Nephron progenitor cell (in vitro differentiated cells): ENCODE measurements at regions not wholly inside any gene's neighbourhood (a gene's known extent, or its start where the extent isn't known, plus 50 kb on each side); places are given as distances from the start of the nearest gene placed in this dataset.

ENCODE experiments used
- DNase-seq: peaks from one replicate; pipeline ENCODE4 v3.0.0; 2021
- H3K27ac Mint-ChIP-seq: 2 replicates; pipeline ENCODE4 v1.8.0; 2021; ENCODE audit warnings: mild to moderate bottlenecking, moderate library complexity, mixed read lengths
- H3K27me3 Mint-ChIP-seq: 2 replicates; pipeline ENCODE4 v1.8.0; 2021; ENCODE audit warnings: mild to moderate bottlenecking, low read depth, mixed read lengths; ENCODE audit not compliant: poor library complexity
- H3K36me3 Mint-ChIP-seq: 2 replicates; pipeline ENCODE4 v1.8.0; 2021; ENCODE audit warnings: low read depth, mixed read lengths
- H3K4me1 Mint-ChIP-seq: 2 replicates; pipeline ENCODE4 v1.8.0; 2021; ENCODE audit warnings: mixed read lengths
- H3K4me3 Mint-ChIP-seq: 2 replicates; pipeline ENCODE4 v1.8.0; 2021; ENCODE audit warnings: mild to moderate bottlenecking, moderate library complexity, mixed read lengths
- H3K9me3 Mint-ChIP-seq: 2 replicates; pipeline ENCODE4 v1.8.0; 2021; ENCODE audit warnings: mild to moderate bottlenecking, moderate library complexity, mixed read lengths
- TF ChIP-seq, protein P1 (sequence below): fragments of 200-600 bp; sonication (generic); IDR thresholded peaks from 2 replicates; pipeline ENCODE4 v1.5.0; 2021; ENCODE audit warnings: antibody characterized with exemption

DNA sequence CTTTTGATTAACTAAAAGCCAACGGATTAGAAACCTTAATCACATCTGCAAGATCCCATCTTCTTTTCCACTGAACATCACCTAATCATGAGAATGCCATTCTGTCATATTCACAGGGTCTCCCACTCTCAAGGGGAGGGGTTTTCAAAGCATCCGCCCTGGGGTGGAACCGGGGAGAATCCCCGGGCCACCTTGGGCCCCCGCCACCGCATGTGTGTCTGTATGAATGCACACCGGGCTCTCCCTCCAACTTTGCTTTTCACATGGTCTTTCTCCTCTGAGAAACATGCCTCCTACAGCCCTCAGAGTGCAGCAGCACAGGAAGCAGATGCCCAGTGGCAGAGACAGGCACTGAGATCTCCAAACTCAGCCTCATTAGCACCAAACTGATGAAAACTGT is 233.2 kb upstream of the PPP2R2D start:
- H3K9me3 Mint-ChIP-seq = peaks cover 34% of the 10 kb centered on the region
- no peaks in the 10 kb centered on the region for H3K4me1 Mint-ChIP-seq
- peaks cover 7% of the 10 kb centered on the region for H3K36me3 Mint-ChIP-seq
- TF ChIP-seq, protein P1, sequence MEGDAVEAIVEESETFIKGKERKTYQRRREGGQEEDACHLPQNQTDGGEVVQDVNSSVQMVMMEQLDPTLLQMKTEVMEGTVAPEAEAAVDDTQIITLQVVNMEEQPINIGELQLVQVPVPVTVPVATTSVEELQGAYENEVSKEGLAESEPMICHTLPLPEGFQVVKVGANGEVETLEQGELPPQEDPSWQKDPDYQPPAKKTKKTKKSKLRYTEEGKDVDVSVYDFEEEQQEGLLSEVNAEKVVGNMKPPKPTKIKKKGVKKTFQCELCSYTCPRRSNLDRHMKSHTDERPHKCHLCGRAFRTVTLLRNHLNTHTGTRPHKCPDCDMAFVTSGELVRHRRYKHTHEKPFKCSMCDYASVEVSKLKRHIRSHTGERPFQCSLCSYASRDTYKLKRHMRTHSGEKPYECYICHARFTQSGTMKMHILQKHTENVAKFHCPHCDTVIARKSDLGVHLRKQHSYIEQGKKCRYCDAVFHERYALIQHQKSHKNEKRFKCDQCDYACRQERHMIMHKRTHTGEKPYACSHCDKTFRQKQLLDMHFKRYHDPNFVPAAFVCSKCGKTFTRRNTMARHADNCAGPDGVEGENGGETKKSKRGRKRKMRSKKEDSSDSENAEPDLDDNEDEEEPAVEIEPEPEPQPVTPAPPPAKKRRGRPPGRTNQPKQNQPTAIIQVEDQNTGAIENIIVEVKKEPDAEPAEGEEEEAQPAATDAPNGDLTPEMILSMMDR = no peak
- H3K27me3 Mint-ChIP-seq = peaks cover 12% of the 10 kb centered on the region
- H3K4me3 Mint-ChIP-seq = no peak overlapping the region
- DNase-seq = no peak
- no peak overlapping the region for H3K27ac Mint-ChIP-seq

DNA sequence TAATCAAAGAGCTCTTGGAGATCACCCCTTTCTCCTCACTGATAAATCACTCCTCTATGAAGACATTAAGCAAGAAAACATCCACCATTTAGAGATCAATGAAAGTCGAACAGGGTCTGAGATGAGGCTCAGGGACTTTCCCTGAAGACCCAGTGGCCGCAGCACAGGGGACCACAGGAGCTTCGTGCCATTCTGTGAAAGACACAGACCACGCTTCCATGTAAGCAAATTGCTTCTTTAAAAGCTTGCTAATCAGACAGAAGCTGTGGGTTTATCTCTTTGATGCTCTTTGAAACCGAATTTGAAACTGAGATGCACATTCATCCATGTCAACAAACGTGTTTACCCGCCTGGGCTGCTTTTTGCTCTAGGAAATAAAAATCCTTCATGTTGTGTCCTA is 231.9 kb upstream of the PPP2R2D start:
- Mint-ChIP-seq H3K27me3 (peaks cover 9% of the 10 kb centered on the region), H3K36me3 (peaks cover 7% of the 10 kb centered on the region), H3K4me3 (no peak overlapping the region), H3K4me1 (no peaks in the 10 kb centered on the region), H3K9me3 (peaks cover 40% of the 10 kb centered on the region), H3K27ac (no peak overlapping the region)
- TF ChIP-seq, protein P1 = no peak
- no peak for DNase-seq

DNA sequence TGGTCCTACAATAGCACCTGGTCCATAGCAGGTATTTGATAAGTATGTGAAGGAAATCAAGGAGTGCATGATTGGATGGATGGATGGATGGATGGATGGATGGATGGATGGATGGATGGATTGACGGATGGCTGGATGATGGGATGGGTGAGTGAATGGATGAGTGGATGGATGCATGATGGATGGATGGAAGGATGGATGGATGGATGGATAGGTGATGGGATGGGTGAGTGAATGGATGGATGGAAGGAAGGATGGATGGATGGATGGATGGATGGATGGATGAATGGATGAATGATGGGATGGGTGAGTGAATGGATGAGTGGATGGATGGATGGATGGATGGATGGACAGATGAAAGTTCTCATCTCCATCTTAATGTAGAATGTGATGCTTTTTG is 231.0 kb upstream of the PPP2R2D start:
- Mint-ChIP-seq H3K36me3 (peaks cover 7% of the 10 kb centered on the region), H3K4me3 (no peak overlapping the region), H3K4me1 (peaks cover 2% of the 10 kb centered on the region), H3K27ac (no peak overlapping the region), H3K9me3 (peaks cover 36% of the 10 kb centered on the region), H3K27me3 (peaks cover 9% of the 10 kb centered on the region)
- TF ChIP-seq, protein P1 = no peak
- no peak for DNase-seq

DNA sequence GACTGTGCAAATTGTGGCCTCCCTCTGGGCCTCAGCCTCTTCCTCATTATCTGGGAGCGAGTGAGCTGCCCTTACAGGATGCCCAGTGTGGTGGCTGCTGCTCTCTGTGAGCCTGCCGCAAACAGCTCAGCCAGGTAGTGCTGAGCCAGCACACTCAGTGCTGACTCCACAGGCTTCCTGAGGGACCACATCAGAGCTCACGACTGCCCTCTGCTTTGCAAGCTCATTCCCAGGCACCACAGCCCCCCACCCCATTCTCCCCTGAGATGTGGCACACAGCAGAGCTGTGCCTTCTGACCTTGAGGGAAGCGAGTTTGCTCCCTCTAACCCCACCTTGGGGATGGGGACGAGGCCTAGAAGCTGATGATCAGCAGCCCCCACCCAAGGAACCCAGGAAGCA is 230.5 kb upstream of the PPP2R2D start:
- TF ChIP-seq, protein P1 = no peak
- Mint-ChIP-seq H3K4me3 (no peak overlapping the region), H3K27me3 (peaks cover 9% of the 10 kb centered on the region), H3K27ac (no peak overlapping the region), H3K4me1 (peaks cover 7% of the 10 kb centered on the region), H3K36me3 (peaks cover 7% of the 10 kb centered on the region), H3K9me3 (peaks cover 33% of the 10 kb centered on the region)
- no peak for DNase-seq

DNA sequence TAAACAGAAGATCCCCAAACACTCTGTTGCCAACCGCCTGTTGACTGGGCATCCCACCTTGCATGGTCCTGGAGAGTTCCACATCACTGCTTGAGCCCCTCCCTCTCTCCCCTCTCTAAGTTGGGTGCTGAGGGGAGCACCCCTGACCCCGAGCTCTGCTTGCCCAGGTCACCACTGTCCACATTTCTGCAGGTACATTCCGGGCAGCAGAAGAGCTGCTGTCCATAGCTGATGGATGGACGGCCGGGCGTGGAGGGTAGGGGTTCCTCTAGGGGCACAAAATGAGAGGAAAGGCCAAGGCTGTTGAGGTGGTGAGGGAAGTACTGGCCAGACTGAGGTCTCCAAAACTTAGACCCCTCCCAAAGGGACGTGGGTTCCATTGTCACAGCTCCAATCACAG is 227.4 kb upstream of the PPP2R2D start:
- H3K4me3 Mint-ChIP-seq = no peak overlapping the region
- DNase-seq = no peak
- TF ChIP-seq, protein P1 = no peak
- H3K27me3 Mint-ChIP-seq = peaks cover 12% of the 10 kb centered on the region
- H3K4me1 Mint-ChIP-seq = peaks cover 34% of the 10 kb centered on the region
- peaks cover 33% of the 10 kb centered on the region for H3K9me3 Mint-ChIP-seq
- peaks cover 7% of the 10 kb centered on the region for H3K36me3 Mint-ChIP-seq
- no peak overlapping the region for H3K27ac Mint-ChIP-seq

DNA sequence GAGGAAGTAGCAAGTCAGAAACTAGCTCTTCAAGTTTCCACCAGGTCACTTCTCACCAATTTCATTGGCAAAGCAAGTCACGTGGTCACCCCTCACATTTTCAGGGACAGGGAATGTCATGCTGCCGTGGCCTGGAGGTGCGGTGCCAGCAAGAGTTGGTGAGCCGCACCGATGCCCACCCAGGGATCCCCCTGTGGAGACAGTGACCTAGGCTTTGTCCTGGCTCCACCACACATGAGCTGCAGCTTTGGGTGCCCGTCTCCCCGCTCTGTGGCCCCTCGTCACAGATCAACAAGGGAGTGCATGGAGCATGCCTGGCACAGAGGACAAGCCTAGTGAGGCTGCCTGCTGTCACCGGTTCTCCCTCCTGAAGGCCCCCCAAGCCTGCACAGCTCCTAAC is 226.7 kb upstream of the PPP2R2D start:
- no peak for DNase-seq
- Mint-ChIP-seq H3K27me3 (peaks cover 12% of the 10 kb centered on the region), H3K4me1 (peaks cover 38% of the 10 kb centered on the region), H3K4me3 (no peak overlapping the region), H3K36me3 (peaks cover 7% of the 10 kb centered on the region), H3K27ac (no peak overlapping the region), H3K9me3 (peaks cover 37% of the 10 kb centered on the region)
- TF ChIP-seq, protein P1 = no peak
